ENCODE measurements at regions not wholly inside any gene's neighbourhood (a gene's known extent, or its start where the extent isn't known, plus 50 kb on each side); places are given as distances from the start of the nearest gene placed in this dataset.

GRCh38 chr5:2378976-2379375, 372.5 kb downstream of the IRX2 start:
- no peak for TF ChIP-seq POLR2A (IDR thresholded peaks at IDR 0.05)
- TF ChIP-seq POLR2AphosphoS5 (IDR thresholded peaks at IDR 0.05): no peak
- no peak for TF ChIP-seq CTCF (IDR thresholded peaks at IDR 0.05)
